ENCODE measurements at regions not wholly inside any gene's neighbourhood (a gene's known extent, or its start where the extent isn't known, plus 50 kb on each side); places are given as distances from the start of the nearest gene placed in this dataset.

- TF ChIP-seq CTCF (IDR thresholded peaks at IDR 0.05), result no peak
- TF ChIP-seq POLR2A (IDR thresholded peaks at IDR 0.05), result no peak
These were observed 89.6 kb upstream of the RIPOR2 start for GRCh38 chr6:25025248-25025918.

Data from lower leg skin (tissue), 3 donors.